G401.6 (cell line): ENCODE measurements at regions not wholly inside any gene's neighbourhood (a gene's known extent, or its start where the extent isn't known, plus 50 kb on each side); places are given as distances from the start of the nearest gene placed in this dataset.
"Not testable (repeated sequence)": the region's sequence is repeated elsewhere in the genome, so short reads cannot be mapped to it uniquely, and the experiment has no call there.

ENCODE experiments used
- FAIRE-seq: peaks from 2 replicates; lab custom pipeline; 2012; peaks lifted over from hg19 to GRCh38; lab: Jason Lieb, UNC

- FAIRE-seq, result no peak
Measured at GRCh38 chr9:89843074-89843473, 238.3 kb downstream of the GADD45G start.

GRCh38 chr9:89843591-89843990, 238.8 kb downstream of the GADD45G start:
- FAIRE-seq, result no peak

GRCh38 chr9:89844075-89844474, 239.3 kb downstream of the GADD45G start:
- FAIRE-seq, result no peak

- FAIRE-seq, result no peak
Measured at GRCh38 chr9:89844535-89844934, 239.7 kb downstream of the GADD45G start.

- FAIRE-seq, result no peak
Measured at GRCh38 chr9:89845321-89845720, 240.5 kb downstream of the GADD45G start.

- no peak for FAIRE-seq
Measured at GRCh38 chr9:89845862-89846261, 241.1 kb downstream of the GADD45G start.

- no peak for FAIRE-seq
Measured at GRCh38 chr9:89848060-89849040, 243.5 kb downstream of the GADD45G start.

- FAIRE-seq, result no peak
Measured at GRCh38 chr9:89849096-89849495, 244.3 kb downstream of the GADD45G start.

- no peak for FAIRE-seq
Measured at GRCh38 chr9:89850153-89850552, 245.3 kb downstream of the GADD45G start.

- FAIRE-seq, result no peak
Measured at GRCh38 chr9:89850631-89851325, 246.0 kb downstream of the GADD45G start.

- FAIRE-seq, result no peak
Measured at GRCh38 chr9:89853161-89853560, 248.3 kb downstream of the GADD45G start.

GRCh38 chr9:89853931-89854330, 249.1 kb downstream of the GADD45G start:
- no peak for FAIRE-seq

GRCh38 chr9:89854715-89855475, 250.1 kb downstream of the GADD45G start:
- no peak for FAIRE-seq

- FAIRE-seq, result not testable (repeated sequence)
Measured at GRCh38 chr9:89856296-89856695, 251.5 kb downstream of the GADD45G start.

GRCh38 chr9:89856950-89857349, 252.1 kb downstream of the GADD45G start:
- FAIRE-seq, result not testable (repeated sequence)

- not testable (repeated sequence) for FAIRE-seq
Measured at GRCh38 chr9:89859842-89860241, 255.0 kb downstream of the GADD45G start.

GRCh38 chr9:89861371-89861770, 256.6 kb downstream of the GADD45G start:
- not testable (repeated sequence) for FAIRE-seq

GRCh38 chr9:89862316-89862715, 257.5 kb downstream of the GADD45G start:
- no peak for FAIRE-seq

GRCh38 chr9:89863141-89863540, 258.3 kb downstream of the GADD45G start:
- no peak for FAIRE-seq

- FAIRE-seq, result no peak
Measured at GRCh38 chr9:89863837-89864236, 259.0 kb downstream of the GADD45G start.

GRCh38 chr9:89864257-89864656, 259.4 kb downstream of the GADD45G start:
- no peak for FAIRE-seq

GRCh38 chr9:89864731-89865130, 259.9 kb downstream of the GADD45G start:
- FAIRE-seq, result no peak

GRCh38 chr9:89865357-89865756, 260.5 kb downstream of the GADD45G start:
- no peak for FAIRE-seq
